ENCODE measurements at regions not wholly inside any gene's neighbourhood (a gene's known extent, or its start where the extent isn't known, plus 50 kb on each side); places are given as distances from the start of the nearest gene placed in this dataset.

- no peak for TF ChIP-seq CTCF (IDR thresholded peaks at IDR 0.05; ENCODE audit: low read length)
- no peak for TF ChIP-seq EZH2 (IDR thresholded peaks at IDR 0.05; ENCODE audit: borderline replicate concordance, low read length)
Observed at GRCh38 chr11:26245046-26245445, 86.9 kb upstream of the ANO3 start.
